HG02852 (cell line): ENCODE measurements at regions not wholly inside any gene's neighbourhood (a gene's known extent, or its start where the extent isn't known, plus 50 kb on each side); places are given as distances from the start of the nearest gene placed in this dataset.
"Not testable (repeated sequence)": the region's sequence is repeated elsewhere in the genome, so short reads cannot be mapped to it uniquely, and the experiment has no call there.

ENCODE experiments used
- ATAC-seq: cut with Tn5 transposase; IDR thresholded peaks from one replicate; pipeline ENCODE4 v1.9.1; 2021; ENCODE audit warnings: mild to moderate bottlenecking, moderate library complexity; ENCODE audit not compliant: unreplicated experiment

GRCh38 chr6:170036367-170036766 lies 254.5 kb downstream of the DLL1 start:
- ATAC-seq: not testable (repeated sequence)

GRCh38 chr6:170035901-170036304 lies 255.0 kb downstream of the DLL1 start:
- no peak for ATAC-seq

GRCh38 chr6:170035044-170035443 lies 255.8 kb downstream of the DLL1 start:
- ATAC-seq: no peak

- ATAC-seq: no peak
Observed at GRCh38 chr6:170034294-170034693, 256.6 kb downstream of the DLL1 start.

GRCh38 chr6:170033666-170034065 lies 257.2 kb downstream of the DLL1 start:
- no peak for ATAC-seq

- ATAC-seq: no peak
Observed at GRCh38 chr6:170032706-170033309, 258.1 kb downstream of the DLL1 start.

GRCh38 chr6:170032197-170032596 lies 258.7 kb downstream of the DLL1 start:
- no peak for ATAC-seq

- no peak for ATAC-seq
Observed at GRCh38 chr6:170031684-170032121, 259.2 kb downstream of the DLL1 start.

GRCh38 chr6:170030821-170031471 lies 259.9 kb downstream of the DLL1 start:
- no peak for ATAC-seq

GRCh38 chr6:170030284-170030815 lies 260.5 kb downstream of the DLL1 start:
- no peak for ATAC-seq

- ATAC-seq: no peak
Observed at GRCh38 chr6:170029416-170030283, 261.2 kb downstream of the DLL1 start.

- no peak for ATAC-seq
Observed at GRCh38 chr6:170028629-170029345, 262.1 kb downstream of the DLL1 start.

- no peak for ATAC-seq
Observed at GRCh38 chr6:170027647-170028043, 263.2 kb downstream of the DLL1 start.

GRCh38 chr6:170026751-170027646 lies 263.9 kb downstream of the DLL1 start:
- ATAC-seq: no peak

GRCh38 chr6:170025935-170026750 lies 264.7 kb downstream of the DLL1 start:
- no peak for ATAC-seq

- no peak for ATAC-seq
Observed at GRCh38 chr6:170025341-170025911, 265.5 kb downstream of the DLL1 start.

- ATAC-seq: no peak
Observed at GRCh38 chr6:170024940-170025339, 265.9 kb downstream of the DLL1 start.

GRCh38 chr6:170023620-170024521 lies 267.0 kb downstream of the DLL1 start:
- peak; percentile 54 for ATAC-seq
